HG03097 (cell line): ENCODE measurements at regions not wholly inside any gene's neighbourhood (a gene's known extent, or its start where the extent isn't known, plus 50 kb on each side); places are given as distances from the start of the nearest gene placed in this dataset.

Experiments
- ATAC-seq: cut with Tn5 transposase; IDR thresholded peaks from one replicate; pipeline ENCODE4 v1.9.1; 2021; ENCODE audit not compliant: unreplicated experiment, low FRiP score

DNA sequence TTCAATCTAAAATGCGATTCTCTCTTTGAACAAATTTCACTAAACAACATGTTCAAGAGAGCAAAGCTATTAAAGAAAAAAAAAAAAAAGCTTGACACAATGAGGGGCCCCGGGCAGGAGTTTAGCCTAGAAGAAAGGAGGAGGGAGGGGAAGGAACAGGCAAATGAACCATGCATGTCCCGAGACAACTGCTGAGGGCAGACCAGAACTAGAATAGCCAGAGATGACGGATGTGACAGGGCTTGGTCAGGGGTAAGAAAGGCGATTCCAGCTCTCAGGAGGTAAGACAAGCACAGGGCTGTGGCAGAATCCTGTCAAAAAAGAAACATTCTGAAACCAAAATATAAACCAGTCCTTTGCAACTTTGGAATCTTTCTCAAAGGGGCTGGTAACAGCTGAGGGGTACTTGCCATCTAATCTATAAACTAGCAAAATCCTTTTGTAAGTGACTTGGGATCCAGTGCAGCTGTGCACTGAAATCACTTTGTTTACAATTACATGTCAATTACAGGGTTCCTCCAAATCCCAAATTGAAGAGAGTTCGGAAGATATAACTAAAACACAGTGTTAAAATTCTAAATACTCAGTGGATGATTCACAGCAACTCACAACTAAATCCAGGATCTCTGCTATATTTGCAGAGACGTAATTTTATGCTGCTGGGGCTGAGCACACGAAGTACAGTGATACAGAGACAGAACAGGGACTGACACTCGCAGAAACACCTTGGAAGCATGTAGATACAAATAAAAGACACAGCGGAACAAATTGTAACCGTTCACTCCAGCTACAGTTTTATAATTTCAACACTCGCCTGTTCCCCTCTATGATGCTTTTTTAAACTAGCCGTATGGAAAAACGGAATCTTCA lies 567.4 kb upstream of the ZFHX3 start:
- no peak for ATAC-seq

GRCh38 chr16:73614131-73614530 lies 566.2 kb upstream of the ZFHX3 start:
- ATAC-seq, result no peak

DNA sequence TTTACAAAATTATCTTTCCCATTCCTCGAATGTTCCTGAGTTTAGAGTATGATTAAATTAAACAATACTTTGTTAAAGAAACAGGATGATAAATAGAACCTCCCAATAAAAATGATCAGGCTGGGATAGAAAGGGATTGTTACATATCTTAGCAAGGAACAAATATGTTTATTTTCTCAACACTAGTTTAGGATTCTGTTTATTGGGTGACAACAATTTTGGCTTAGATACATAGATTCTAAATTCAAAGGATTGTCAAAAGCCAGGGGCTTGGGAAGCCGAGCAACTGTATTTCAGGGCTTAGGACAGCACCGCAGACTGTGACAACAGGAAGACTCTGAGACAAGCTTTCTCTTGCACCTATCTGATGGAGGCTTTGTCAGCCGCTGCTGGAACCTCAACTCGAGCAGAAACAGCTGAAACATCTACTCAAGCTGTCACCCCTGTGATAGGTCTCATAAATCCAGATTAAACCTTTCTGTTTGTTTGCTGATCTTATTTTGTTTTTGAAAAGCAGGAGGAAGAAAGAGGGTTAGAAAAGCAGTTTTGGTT lies 562.8 kb upstream of the ZFHX3 start:
- ATAC-seq, result no peak

DNA sequence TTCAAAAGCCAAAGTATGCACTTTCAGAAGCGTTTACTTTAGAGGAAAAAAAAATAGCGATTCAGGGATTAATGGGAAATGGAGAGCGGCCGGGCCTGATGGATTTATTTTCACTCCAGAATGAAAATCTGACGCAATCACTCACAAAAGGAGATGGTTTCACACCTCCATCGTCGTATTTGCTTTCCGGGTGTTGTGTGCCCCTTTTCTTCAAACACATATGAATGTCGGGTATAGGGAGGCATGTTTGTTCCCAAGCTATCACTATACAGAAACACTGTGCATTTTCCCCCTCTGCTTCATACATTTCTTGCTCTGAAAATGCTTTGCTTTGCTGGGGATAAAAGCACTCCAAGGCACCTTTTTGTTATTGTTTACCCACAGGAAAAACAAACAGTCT lies 562.2 kb upstream of the ZFHX3 start:
- no peak for ATAC-seq

- ATAC-seq, result no peak
These were observed 561.0 kb upstream of the ZFHX3 start for GRCh38 chr16:73608911-73609310.

DNA sequence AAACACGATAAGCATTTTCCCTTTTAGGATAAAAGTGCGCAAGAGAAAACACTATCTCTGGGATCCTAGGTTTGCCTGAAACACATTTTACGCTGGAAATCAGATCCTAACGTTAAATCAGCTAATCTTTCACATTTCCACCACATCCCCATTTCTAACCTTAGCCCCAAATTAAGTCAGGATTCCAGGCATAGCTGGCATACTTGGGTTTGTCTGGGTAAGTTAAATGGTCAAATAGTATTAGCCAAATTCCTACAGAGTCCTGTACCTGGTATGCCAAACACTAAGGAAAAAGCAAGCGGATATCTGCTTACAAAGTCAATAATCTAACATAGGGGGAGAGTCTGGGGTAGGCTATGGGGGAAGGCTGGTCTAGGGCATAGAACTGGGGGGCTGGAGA lies 557.4 kb upstream of the ZFHX3 start:
- no peak for ATAC-seq

GRCh38 chr16:73601911-73602310 lies 554.0 kb upstream of the ZFHX3 start:
- no peak for ATAC-seq

- no peak for ATAC-seq
These were observed 551.9 kb upstream of the ZFHX3 start for GRCh38 chr16:73599870-73600269.

DNA sequence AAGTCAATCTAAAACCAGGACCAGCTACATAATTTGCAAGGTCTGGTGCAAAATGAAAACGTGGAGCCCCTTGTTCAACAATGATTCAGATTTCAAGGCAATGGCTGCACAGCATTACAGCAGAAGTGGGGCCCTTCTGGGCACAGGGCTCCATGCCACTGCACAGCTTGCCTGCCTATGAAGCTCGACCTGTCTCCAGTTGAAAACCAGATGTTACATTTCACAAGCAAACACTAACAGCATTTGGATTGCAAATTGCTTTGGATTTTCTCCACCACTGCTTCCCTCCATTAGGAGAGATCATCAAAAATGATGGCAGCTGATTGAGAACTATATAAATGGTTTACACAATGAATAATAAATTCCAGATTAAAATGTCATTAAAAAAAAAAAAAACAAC lies 551.4 kb upstream of the ZFHX3 start:
- no peak for ATAC-seq

DNA sequence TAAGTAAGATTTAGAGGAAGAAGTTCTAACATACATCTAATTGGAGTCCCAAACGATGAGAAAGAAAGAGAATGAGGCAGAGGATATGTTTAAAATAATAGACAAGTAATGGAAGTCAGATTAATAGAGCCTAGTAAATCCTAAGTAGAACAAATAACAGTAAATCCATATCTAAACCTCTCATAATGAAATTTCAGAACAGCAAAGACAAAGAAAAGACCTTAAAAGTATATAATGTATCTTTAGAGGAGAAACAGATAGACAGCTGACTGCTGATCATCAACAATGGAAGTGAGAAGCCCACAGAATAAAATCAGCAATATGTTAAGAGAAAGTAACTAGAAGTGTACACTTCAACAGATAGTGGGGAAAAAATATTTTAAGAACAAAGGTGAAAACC lies 536.2 kb upstream of the ZFHX3 start:
- no peak for ATAC-seq

DNA sequence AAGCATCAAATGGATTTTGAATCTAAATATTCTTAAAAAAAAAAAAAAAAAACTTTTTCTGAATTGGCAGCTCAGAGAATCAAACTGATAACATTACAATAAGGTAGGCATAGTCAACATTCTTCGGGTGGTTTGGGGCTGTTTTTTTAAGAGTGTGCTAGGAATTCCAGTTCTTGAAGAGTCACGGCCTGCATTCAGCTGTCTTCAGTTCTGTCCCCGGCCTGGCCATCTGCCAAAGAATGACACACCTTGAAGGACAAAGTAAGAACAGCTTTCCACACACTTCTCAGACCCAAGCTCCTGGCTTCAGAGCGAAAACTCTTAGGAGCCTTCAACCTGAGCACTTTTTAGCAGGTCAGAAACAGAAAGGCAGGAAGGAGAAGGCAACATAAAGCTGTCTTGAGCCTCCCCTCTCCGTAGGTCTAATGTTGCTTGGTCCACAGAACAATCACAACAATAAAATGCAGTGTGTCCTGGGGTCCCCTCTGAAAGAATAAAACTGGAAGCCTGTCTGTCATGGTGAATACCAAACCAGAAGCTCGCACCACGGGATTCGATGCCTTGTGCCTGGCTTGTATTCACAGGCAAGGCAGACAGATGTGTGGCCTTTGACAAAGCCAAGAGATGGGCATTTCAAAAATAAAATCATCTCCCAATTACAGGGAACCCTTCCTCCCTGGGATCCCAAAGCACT lies 524.4 kb upstream of the ZFHX3 start:
- no peak for ATAC-seq

- no peak for ATAC-seq
These were observed 521.5 kb upstream of the ZFHX3 start for GRCh38 chr16:73569266-73569980.

DNA sequence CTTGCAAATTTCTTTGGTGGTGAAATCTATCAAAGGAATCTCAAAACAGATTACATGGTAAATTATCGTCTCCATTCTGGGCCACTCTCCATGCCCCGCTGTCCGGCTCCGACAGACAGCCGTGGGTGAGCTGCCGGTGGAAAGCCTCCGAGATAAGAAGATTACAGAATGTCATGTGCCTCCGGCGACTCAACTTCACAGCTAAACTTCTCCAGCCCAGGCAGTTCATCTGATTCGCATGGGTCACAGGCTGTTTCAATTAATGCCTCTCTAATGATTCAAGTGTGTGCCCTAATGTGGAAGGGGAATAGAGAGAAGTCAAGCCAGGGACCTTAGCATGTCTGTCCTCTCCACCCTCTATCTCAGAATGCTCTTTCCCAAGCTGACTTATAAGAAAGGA lies 520.8 kb upstream of the ZFHX3 start:
- no peak for ATAC-seq

GRCh38 chr16:73565925-73566324 lies 518.0 kb upstream of the ZFHX3 start:
- ATAC-seq, result no peak

GRCh38 chr16:73565263-73565662 lies 517.3 kb upstream of the ZFHX3 start:
- no peak for ATAC-seq

DNA sequence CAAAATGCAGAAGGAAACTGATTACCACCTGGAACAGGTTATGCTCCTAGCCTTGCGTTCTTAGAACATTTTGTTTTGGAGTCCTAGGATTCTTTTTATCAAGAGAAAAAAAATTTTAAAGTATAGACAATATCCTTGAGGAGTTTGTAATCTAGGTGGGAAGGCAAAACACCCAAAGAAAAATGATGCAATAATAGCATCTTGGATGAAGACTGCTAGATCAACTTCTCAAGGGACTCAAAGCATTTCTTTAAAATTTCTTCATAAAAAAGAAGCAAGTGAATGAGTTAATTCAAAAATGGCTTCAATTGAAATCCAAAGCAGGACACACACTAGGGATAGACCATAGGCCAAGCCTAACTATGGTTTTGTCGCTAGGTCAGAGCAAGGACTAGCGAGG lies 515.8 kb upstream of the ZFHX3 start:
- ATAC-seq, result no peak

DNA sequence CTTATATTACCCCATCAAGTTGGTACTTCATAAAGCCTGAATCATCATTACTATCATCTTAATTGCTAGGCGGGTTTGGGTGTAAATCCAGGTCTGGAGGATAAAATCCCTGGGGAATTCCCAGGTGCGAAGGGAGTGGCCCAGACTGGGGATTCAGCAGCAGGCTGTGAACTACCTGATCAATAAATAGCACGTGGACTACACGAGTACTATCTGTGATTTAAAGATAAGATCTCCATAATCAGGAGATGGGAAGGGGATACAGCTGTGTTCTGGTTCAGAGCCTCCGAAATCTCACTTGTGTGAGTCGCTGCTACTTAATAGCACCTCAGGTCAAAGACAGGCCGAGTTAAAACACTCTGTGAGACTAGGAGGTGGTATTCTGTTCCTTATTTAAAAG lies 512.6 kb upstream of the ZFHX3 start:
- no peak for ATAC-seq

DNA sequence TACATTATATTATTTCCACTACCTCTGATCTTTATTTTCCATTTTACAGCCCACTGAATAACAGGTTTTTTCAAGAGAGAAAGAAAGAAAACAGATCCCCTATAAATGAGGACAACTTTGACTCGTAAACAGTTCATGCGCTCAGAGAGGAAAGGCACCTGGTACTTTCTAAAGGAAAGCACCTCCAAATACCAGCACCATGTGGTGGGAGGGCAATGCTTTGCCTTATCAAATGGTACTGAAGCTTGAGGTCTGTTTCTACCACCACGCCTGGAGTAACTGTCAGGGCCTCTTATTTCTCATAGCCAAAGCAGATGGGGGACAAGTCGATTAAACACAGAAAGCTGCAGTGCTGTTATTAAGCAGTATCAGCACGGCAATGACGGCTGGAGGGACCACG lies 510.3 kb upstream of the ZFHX3 start:
- ATAC-seq, result no peak

- no peak for ATAC-seq
These were observed 506.2 kb upstream of the ZFHX3 start for GRCh38 chr16:73553941-73554660.

DNA sequence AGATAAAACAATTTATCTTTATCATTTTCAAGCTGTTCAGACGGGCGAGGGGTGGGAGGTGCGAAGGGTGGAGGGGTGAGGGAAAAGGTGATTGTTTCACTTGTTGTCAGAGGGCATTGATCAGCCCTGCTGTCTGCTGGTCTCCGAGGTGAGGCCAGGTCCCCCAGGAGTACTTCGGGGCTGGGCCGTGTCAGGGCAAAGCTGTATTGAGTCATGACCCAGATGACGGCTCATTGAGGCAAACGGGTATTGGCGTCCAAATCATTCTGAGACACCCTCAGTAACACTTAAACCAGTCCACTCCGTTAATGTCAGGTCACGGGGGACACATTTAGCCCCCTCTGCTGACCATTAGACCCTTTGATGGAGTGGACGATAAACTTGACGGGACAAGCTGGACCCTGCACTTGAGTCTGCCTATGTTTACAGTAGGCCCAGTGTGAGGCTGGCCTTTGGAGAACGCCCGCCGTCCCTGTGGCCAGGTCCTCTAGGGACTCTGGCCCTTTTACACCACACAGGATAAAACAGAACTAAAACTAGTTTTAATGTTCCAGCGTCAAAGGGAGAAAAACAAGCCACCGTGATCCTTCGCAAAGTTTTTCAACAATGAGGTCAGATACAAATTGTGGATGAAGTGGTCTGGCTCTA lies 502.2 kb upstream of the ZFHX3 start:
- ATAC-seq, result no peak
